AG04450 (cell line): ENCODE measurements at regions not wholly inside any gene's neighbourhood (a gene's known extent, or its start where the extent isn't known, plus 50 kb on each side); places are given as distances from the start of the nearest gene placed in this dataset.

Experiments used
- CTCF ChIA-PET: fragments of 300-600, 350-600 bp; formaldehyde crosslinking; extraction: SDS; loops from one replicate; lab custom pipeline; 2022; ENCODE audit warnings: antibody characterized with exemption, inconsistent platforms; lab: Charles Lee
- POLR2A ChIA-PET: fragments of 350-600 bp; formaldehyde crosslinking; extraction: SDS; loops from one replicate; lab custom pipeline; 2021; ENCODE audit warnings: antibody characterized with exemption, inconsistent platforms; lab: Yijun Ruan, JAX
- DNase-seq: peaks from one replicate; pipeline ENCODE4 v3.0.0-alpha.2; 2011; ENCODE audit warnings: low read depth, low spot score
- H3K27ac ChIP-seq: one replicate; pipeline ENCODE4 v1.5.1; 2012; ENCODE audit warnings: low read depth, low read length, control low read depth
- H3K27me3 ChIP-seq: one replicate; pipeline ENCODE4 v1.6.0; 2012; ENCODE audit warnings: low read length; ENCODE audit not compliant: control insufficient read depth, insufficient read depth
- H3K4me3 ChIP-seq: 2 replicates; pipeline ENCODE4 v1.5.1; 2011; ENCODE audit warnings: mild to moderate bottlenecking, low read depth, low read length, control low read depth
- H3K9me3 ChIP-seq: 2 replicates; pipeline ENCODE4 v1.5.1; 2012; ENCODE audit warnings: low read length; ENCODE audit not compliant: control insufficient read depth, insufficient read depth
- CTCF ChIP-seq: IDR thresholded peaks from 2 replicates; pipeline ENCODE4 v1.5.1; 2011; ENCODE audit warnings: low read depth, low read length, control low read depth, inconsistent platforms

- CTCF ChIA-PET = no interaction called here
- H3K27me3 ChIP-seq = no peaks in the 10 kb centered on the region
- no peak for TF ChIP-seq CTCF
- no peaks in the 10 kb centered on the region for H3K9me3 ChIP-seq
- no peak overlapping the region for H3K4me3 ChIP-seq
- no peak overlapping the region for H3K27ac ChIP-seq
- DNase-seq = no peak
- POLR2A ChIA-PET = no interaction called here
These were observed 325.9 kb downstream of the ANKRD50 start for GRCh38 chr4:124386648-124387047.

- ChIA-PET POLR2A (no interaction called here), CTCF (no interaction called here)
- H3K9me3 ChIP-seq = no peaks in the 10 kb centered on the region
- no peak overlapping the region for H3K27ac ChIP-seq
- TF ChIP-seq CTCF = no peak
- DNase-seq = no peak
- no peaks in the 10 kb centered on the region for H3K27me3 ChIP-seq
- H3K4me3 ChIP-seq = no peak overlapping the region
These were observed 322.9 kb downstream of the ANKRD50 start for GRCh38 chr4:124389591-124389990.

GRCh38 chr4:124390861-124391260 is 321.7 kb downstream of the ANKRD50 start:
- Histone ChIP-seq H3K27ac (no peak overlapping the region), H3K9me3 (no peaks in the 10 kb centered on the region), H3K27me3 (no peaks in the 10 kb centered on the region), H3K4me3 (no peak overlapping the region)
- ChIA-PET CTCF (no interaction called here), POLR2A (no interaction called here)
- TF ChIP-seq CTCF = no peak
- DNase-seq = no peak

GRCh38 chr4:124396333-124396732 is 316.2 kb downstream of the ANKRD50 start:
- H3K4me3 ChIP-seq = no peak overlapping the region
- TF ChIP-seq CTCF = no peak
- ChIA-PET CTCF (no interaction called here), POLR2A (no interaction called here)
- no peaks in the 10 kb centered on the region for H3K9me3 ChIP-seq
- H3K27me3 ChIP-seq = no peaks in the 10 kb centered on the region
- no peak overlapping the region for H3K27ac ChIP-seq
- no peak for DNase-seq

- Histone ChIP-seq H3K4me3 (no peak overlapping the region), H3K27ac (no peak overlapping the region), H3K27me3 (no peaks in the 10 kb centered on the region), H3K9me3 (no peaks in the 10 kb centered on the region)
- ChIA-PET POLR2A (no interaction called here), CTCF (no interaction called here)
- TF ChIP-seq CTCF = no peak
- DNase-seq = no peak
These were observed 310.9 kb downstream of the ANKRD50 start for GRCh38 chr4:124401606-124402005.
